Lung microvascular endothelial cell (primary cell): ENCODE measurements at regions not wholly inside any gene's neighbourhood (a gene's known extent, or its start where the extent isn't known, plus 50 kb on each side); places are given as distances from the start of the nearest gene placed in this dataset.
"Not testable (repeated sequence)": the region's sequence is repeated elsewhere in the genome, so short reads cannot be mapped to it uniquely, and the experiment has no call there.

Source experiments
- DNase-seq, 2 donors: peaks; one replicate each; pipeline versions ENCODE4 v3.0.0 to v3.0.0-alpha.2; 2010; ENCODE audit warnings: low read depth in 2 of 2

- DNase-seq = no peak
Measured at GRCh38 chr14:106686533-106686932, 1160.2 kb downstream of the TMEM121 start.

GRCh38 chr14:106690333-106690891 lies 1164.0 kb downstream of the TMEM121 start:
- no peak for DNase-seq

GRCh38 chr14:106691601-106692291 lies 1165.4 kb downstream of the TMEM121 start:
- peak in 1 of 2 donors; percentile 4 for DNase-seq

- no peak for DNase-seq
Measured at GRCh38 chr14:106694638-106695393, 1168.4 kb downstream of the TMEM121 start.

DNA sequence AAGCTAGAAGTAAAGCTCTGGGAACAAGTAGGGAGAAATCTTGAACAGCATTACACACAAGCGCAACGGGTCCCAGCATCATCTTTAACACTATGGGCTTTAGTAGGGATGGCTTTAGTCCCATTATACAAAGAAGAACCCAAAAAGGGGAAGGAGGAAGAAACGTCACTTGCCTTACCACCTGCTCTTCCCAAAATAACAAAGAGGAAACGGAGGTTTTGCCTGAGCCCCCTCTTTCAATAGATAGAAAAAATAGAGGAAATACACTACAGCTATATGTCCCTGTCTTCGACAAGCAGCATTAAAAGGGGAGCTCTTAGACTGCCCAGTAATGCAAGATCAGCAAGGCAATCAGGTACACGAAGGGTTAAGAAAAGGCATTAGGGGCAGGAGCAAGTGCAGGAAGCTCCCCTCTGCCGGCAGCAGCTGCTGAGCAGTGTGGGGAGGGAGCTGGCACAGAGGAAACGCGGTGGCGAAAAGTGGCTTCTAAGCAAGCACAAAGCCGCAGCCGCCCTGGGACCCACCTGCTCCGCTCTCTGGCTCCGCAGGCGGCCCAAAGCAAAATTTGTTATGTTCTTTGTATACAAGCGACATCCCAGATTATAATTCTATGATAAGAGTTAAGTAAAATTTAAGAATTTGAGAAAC lies 1172.4 kb downstream of the TMEM121 start:
- not testable (repeated sequence) for DNase-seq

DNA sequence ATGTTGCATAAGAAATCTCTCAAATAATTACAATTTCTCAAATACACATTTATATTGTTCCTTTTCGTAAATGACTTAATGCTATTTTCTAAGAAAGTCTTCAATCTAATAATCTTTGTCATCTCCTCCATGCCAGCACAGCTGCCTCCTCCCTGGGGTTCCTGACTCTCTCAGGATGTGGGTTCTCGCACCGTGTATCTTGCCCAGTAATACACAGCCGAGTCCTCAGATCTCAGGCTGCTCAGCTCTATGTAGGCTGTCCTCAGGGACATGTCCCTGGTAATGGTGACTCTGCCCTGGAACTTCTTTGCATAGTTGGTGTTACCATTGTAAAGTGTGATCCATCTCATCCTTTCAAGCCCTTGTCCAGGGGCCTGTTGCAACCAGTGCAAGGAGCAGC lies 1177.3 kb downstream of the TMEM121 start:
- DNase-seq = not testable (repeated sequence)

DNA sequence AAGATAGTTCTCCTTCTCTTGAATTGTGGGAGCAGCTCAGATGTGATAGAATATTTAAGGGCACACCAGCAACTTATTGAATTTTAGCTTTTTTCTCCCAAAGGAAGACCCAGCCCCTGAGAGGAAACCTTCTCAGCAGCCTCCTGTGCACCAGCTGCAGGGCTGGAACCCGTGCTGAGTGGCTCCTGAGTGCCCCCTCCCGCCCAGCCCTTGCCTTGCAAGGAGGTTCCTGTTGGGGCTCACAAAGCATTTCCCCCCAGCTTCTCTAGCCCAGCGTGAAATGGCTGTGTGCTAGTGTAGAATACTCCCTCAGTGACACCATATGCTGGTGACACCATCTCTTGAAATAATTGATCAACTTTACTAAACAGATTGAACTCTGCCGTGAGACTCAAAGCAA lies 1180.1 kb downstream of the TMEM121 start:
- not testable (repeated sequence) for DNase-seq

DNA sequence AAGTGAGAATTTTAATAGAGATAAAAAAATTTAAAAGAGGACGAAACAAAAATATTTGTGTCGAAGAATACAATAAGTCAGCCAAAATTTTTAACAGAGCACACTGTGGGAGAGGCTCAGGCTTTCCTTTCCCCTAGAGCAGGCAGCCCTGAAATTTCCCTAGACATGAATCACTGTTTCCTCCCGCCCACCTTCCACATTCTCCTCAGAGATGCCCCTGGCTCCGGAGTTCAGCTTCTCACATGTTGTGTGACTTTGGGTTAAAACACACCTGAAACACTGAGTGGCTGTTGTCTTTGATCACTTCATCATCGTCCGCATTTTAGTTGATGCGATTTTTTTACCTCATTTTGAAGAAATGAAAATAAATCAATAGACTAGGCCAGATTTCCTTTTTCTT lies 1183.8 kb downstream of the TMEM121 start:
- not testable (repeated sequence) for DNase-seq

DNA sequence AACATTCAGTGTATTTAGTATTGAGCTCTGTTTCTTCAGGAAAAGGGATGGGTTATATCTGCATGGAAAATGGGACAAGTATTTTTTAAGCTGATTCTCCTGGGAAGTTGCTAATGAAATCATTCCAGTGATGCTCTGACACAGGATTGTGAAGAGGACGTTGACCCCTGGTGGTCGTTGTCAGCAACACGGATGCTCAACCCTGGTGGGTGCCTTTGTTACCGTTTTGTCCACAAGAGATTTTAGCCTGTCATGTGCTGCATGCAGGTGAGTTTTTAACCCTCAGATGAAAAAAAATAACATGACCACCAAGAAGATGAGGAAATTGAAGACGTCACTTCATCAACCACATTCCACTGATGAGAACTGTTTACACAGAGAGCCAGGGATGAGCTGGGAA lies 1186.1 kb downstream of the TMEM121 start:
- not testable (repeated sequence) for DNase-seq

DNA sequence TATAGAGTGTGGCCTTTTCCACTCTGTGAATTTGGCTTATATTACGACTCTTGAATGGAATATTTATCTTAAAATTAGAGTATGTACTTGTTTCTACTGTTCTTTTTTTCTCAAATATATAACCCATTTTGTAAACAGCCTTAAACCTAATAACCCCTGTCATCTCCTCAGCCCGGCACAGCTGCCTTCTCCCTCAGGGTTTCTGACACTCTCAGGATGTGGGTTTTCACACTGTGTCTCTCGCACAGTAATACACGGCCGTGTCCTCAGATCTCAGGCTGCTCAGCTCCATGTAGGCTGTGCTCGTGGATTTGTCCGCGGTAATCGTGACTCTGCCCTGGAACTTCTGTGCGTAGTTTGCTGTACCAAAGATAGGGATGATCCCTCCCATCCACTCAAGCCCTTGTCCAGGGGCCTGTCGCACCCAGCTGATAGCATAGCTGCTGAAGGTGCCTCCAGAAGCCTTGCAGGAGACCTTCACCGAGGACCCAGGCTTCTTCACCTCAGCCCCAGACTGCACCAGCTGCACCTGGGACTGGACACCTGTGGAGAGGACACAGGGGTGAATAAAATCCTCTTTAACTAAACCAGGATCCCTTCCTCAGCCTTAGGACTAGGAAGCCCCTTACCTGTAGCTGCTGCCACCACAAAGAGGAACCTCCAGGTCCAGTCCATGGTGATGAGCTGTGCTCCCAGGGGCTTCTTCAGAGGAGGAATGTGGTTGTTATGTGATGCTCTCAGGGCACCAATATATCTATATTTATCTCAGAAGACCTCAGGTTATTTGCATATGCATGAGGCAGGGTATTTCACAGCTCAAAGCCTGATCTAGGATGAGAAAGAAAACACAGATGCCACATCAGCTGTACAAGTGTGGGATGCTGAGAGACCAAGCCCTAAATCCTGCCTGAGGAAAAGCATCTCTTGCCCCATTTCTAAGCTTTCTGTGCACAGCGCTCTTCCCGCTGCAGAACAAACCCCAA lies 1188.4 kb downstream of the TMEM121 start:
- DNase-seq = not testable (repeated sequence)

GRCh38 chr14:106717544-106717943 lies 1191.2 kb downstream of the TMEM121 start:
- DNase-seq = not testable (repeated sequence)

GRCh38 chr14:106719880-106720279 lies 1193.5 kb downstream of the TMEM121 start:
- not testable (repeated sequence) for DNase-seq

DNA sequence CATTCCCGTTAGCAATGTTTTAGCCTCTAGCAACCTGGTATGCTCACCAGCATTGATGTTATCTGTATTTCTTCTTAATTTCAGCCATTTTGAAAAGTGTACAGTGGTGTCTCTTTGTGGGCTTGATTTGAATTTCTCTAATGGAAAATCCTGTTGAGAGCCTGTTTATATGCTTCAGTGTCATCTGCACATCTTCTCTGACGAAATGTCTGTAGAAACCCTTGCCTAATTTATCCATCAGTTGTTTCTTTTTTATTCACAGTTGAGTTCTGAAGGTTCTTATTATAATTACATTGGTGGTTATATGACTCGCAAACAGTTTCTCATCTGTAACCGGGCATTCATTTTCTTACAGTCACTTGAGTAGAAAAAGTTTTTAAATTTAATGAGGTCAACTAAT lies 1195.5 kb downstream of the TMEM121 start:
- not testable (repeated sequence) for DNase-seq

- DNase-seq = peak in 1 of 2 donors; percentile 1
Measured at GRCh38 chr14:106722813-106723687, 1196.7 kb downstream of the TMEM121 start.

GRCh38 chr14:106727962-106728361 lies 1201.6 kb downstream of the TMEM121 start:
- DNase-seq = not testable (repeated sequence)

GRCh38 chr14:106728611-106729010 lies 1202.2 kb downstream of the TMEM121 start:
- no peak for DNase-seq

- DNase-seq = no peak
Measured at GRCh38 chr14:106729551-106729950, 1203.2 kb downstream of the TMEM121 start.

DNA sequence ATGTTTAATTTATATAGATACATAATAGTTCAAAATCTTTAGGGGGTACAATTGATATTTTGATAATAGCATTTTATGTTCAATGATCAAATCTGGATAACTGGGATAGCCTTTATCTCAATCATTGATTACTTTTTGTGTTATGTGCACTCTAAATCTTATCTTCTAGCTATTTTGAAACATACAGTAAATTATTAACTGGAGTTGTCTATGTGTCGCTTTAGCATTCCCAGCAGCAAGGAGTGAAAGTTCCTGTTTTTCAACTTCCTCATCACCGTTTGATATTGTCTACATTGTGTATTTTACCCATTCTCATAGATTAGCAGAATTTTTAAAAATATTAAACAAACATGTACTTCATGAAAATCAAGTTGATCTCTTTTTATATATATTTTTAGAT lies 1207.4 kb downstream of the TMEM121 start:
- no peak for DNase-seq

- no peak for DNase-seq
Measured at GRCh38 chr14:106737021-106737420, 1210.6 kb downstream of the TMEM121 start.

DNA sequence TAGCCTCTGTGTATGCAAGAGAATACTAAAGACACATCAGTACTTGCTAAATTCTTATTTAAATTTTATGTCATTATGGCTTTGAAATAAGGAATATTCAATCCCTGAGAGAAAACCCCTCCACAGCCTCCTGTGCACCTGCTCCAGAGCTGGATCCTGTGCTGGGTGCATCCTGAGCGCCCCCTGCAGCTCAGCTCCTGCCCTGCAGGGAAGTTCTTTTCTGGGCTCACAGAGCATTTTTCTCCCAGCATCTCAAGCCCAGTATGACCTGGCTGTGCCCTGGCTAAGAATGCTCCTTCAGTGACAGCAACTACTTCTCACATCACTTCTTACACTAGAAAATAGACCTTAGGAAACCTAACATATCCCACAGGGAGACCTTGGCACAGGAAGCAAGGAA lies 1211.7 kb downstream of the TMEM121 start:
- no peak for DNase-seq
